ENCODE measurements at regions not wholly inside any gene's neighbourhood (a gene's known extent, or its start where the extent isn't known, plus 50 kb on each side); places are given as distances from the start of the nearest gene placed in this dataset.

GRCh38 chr1:172970186-172970585 is 80.6 kb downstream of the TNFSF18 start:
- TF ChIP-seq POLR2AphosphoS5 (IDR thresholded peaks at IDR 0.05; ENCODE audit: low read depth, low read length) (no peak), POLR2A (IDR thresholded peaks at IDR 0.05; ENCODE audit: low read depth, low read length) (no peak)

Measured in GM12892 (cell line).